Daoy (cell line): ENCODE measurements at regions not wholly inside any gene's neighbourhood (a gene's known extent, or its start where the extent isn't known, plus 50 kb on each side); places are given as distances from the start of the nearest gene placed in this dataset.

ENCODE experiments used
- DNase-seq: peaks from one replicate; pipeline ENCODE4 v3.0.0-alpha.2; 2015; ENCODE audit warnings: low read depth

- DNase-seq = no peak
Measured at GRCh38 chr15:93203036-93203435, 114.0 kb upstream of the RGMA start.

GRCh38 chr15:93202405-93202804 is 113.4 kb upstream of the RGMA start:
- DNase-seq = no peak

GRCh38 chr15:93201940-93202339 is 112.9 kb upstream of the RGMA start:
- DNase-seq = no peak

- no peak for DNase-seq
Measured at GRCh38 chr15:93200837-93201226, 111.8 kb upstream of the RGMA start.

GRCh38 chr15:93200081-93200836 is 111.2 kb upstream of the RGMA start:
- no peak for DNase-seq

- no peak for DNase-seq
Measured at GRCh38 chr15:93196135-93196670, 107.2 kb upstream of the RGMA start.

- DNase-seq = no peak
Measured at GRCh38 chr15:93195109-93195508, 106.1 kb upstream of the RGMA start.

GRCh38 chr15:93190238-93190637 is 101.2 kb upstream of the RGMA start:
- no peak for DNase-seq

GRCh38 chr15:93189561-93189960 is 100.5 kb upstream of the RGMA start:
- no peak for DNase-seq

GRCh38 chr15:93188236-93188635 is 99.2 kb upstream of the RGMA start:
- DNase-seq = no peak

- no peak for DNase-seq
Measured at GRCh38 chr15:93185796-93186195, 96.8 kb upstream of the RGMA start.

- DNase-seq = no peak
Measured at GRCh38 chr15:93182703-93183205, 93.7 kb upstream of the RGMA start.

- DNase-seq = no peak
Measured at GRCh38 chr15:93180656-93181055, 91.6 kb upstream of the RGMA start.

- DNase-seq = no peak
Measured at GRCh38 chr15:93180128-93180527, 91.1 kb upstream of the RGMA start.

GRCh38 chr15:93179700-93180102 is 90.7 kb upstream of the RGMA start:
- DNase-seq = peak; percentile 53

GRCh38 chr15:93179072-93179471 is 90.1 kb upstream of the RGMA start:
- DNase-seq = no peak

- no peak for DNase-seq
Measured at GRCh38 chr15:93178371-93178770, 89.4 kb upstream of the RGMA start.

- no peak for DNase-seq
Measured at GRCh38 chr15:93176065-93176464, 87.1 kb upstream of the RGMA start.

GRCh38 chr15:93174836-93175235 is 85.8 kb upstream of the RGMA start:
- no peak for DNase-seq

GRCh38 chr15:93173369-93173768 is 84.4 kb upstream of the RGMA start:
- peak; percentile 83 for DNase-seq

GRCh38 chr15:93171476-93171875 is 82.5 kb upstream of the RGMA start:
- no peak for DNase-seq

- no peak for DNase-seq
Measured at GRCh38 chr15:93170329-93170728, 81.3 kb upstream of the RGMA start.

- peak; percentile 62 for DNase-seq
Measured at GRCh38 chr15:93168910-93169309, 79.9 kb upstream of the RGMA start.

- no peak for DNase-seq
Measured at GRCh38 chr15:93167291-93167690, 78.3 kb upstream of the RGMA start.
